GM12878 (cell line): ENCODE measurements at regions not wholly inside any gene's neighbourhood (a gene's known extent, or its start where the extent isn't known, plus 50 kb on each side); places are given as distances from the start of the nearest gene placed in this dataset.

Experiments used
- ATAC-seq: fragments of 200-7000 bp; cut with Tn5 transposase; 3 replicates; pipeline ENCODE4 v1.9.1; 2020; ENCODE audit warnings: mild to moderate bottlenecking, moderate library complexity
- BruUV-seq: library from RNA; stranded (reverse); fragments of 400-500 nt; replicated peaks from 2 replicates; lab custom pipeline; 2021; lab: Mats Ljungman, UMichigan
- CTCF ChIA-PET: fragments of 300-600 bp; sonication (Branson Sonifier 250); formaldehyde crosslinking; extraction: SDS; loops from one replicate; lab custom pipeline; 2021; ENCODE audit warnings: inconsistent platforms; lab: Yijun Ruan, JAX
- POLR2A ChIA-PET: fragments of 350-600 bp; formaldehyde crosslinking; extraction: SDS; loops from one replicate; lab custom pipeline; 2021; ENCODE audit warnings: inconsistent platforms; lab: Charles Lee
- RAD21 ChIA-PET: fragments of 300-600 bp; sonication (Branson Sonifier 250); formaldehyde crosslinking; loops from one replicate; lab custom pipeline; 2023; ENCODE audit warnings: antibody characterized with exemption; ENCODE audit not compliant: unreplicated experiment; lab: Charles Lee
- SMC1A ChIA-PET: fragments of 300-600 bp; sonication (Branson Sonifier 250); formaldehyde crosslinking; loops from one replicate; lab custom pipeline; 2023; ENCODE audit not compliant: unreplicated experiment, uncharacterized antibody; lab: Charles Lee
- DNase-seq: peaks from one replicate; pipeline ENCODE4 v3.0.0-alpha.2; 2011; ENCODE audit warnings: low read depth, low spot score
- FAIRE-seq: peaks from 3 replicates; lab custom pipeline; 2011; peaks lifted over from hg19 to GRCh38; lab: Jason Lieb, UNC
- H2AFZ ChIP-seq: 2 replicates; pipeline ENCODE4 v1.6.0; 2011; ENCODE audit warnings: low read depth, low read length, control low read depth; ENCODE audit not compliant: control insufficient read depth
- H3K27ac ChIP-seq: 2 replicates; pipeline ENCODE4 v1.5.1; 2011; ENCODE audit warnings: control low read depth; ENCODE audit not compliant: control insufficient read depth, insufficient read depth
- H3K27me3 ChIP-seq, 2 experiments: replicated peaks in 1 of 2; 2 replicates each; pipeline versions ENCODE4 v1.6.0 to v1.6.1; 2011; ENCODE audit warnings: low read length in 1 of 2; ENCODE audit not compliant: control insufficient read depth in 2 of 2, insufficient read depth in 2 of 2
- H3K36me3 ChIP-seq, 2 experiments: 2 replicates each; pipeline ENCODE4 v1.5.1; 2011; ENCODE audit warnings: low read length in 1 of 2; ENCODE audit not compliant: control insufficient read depth in 2 of 2, insufficient read depth in 2 of 2
- H3K4me1 ChIP-seq: 2 replicates; pipeline ENCODE4 v1.6.1; 2011; ENCODE audit warnings: mild to moderate bottlenecking, low read length, moderate library complexity, mixed read lengths; ENCODE audit not compliant: control insufficient read depth, insufficient read depth
- H3K4me2 ChIP-seq: 2 replicates; pipeline ENCODE4 v1.6.0; 2011; ENCODE audit warnings: control low read depth; ENCODE audit not compliant: control insufficient read depth, insufficient read depth
- H3K4me3 ChIP-seq: fragments of 200-600 bp; sonication (generic); 2 replicates; pipeline ENCODE4 v1.5.1; 2016
- H3K79me2 ChIP-seq: 2 replicates; pipeline ENCODE4 v1.6.0; 2011; ENCODE audit warnings: low read length; ENCODE audit not compliant: control insufficient read depth, insufficient read depth
- H3K9ac ChIP-seq: 2 replicates; pipeline ENCODE4 v1.8.0; 2011; ENCODE audit warnings: low read length, control low read depth, mixed read lengths; ENCODE audit not compliant: control insufficient read depth, insufficient read depth
- H3K9me3 ChIP-seq: replicated peaks from 3 replicates; pipeline ENCODE4 v1.5.1; 2011; ENCODE audit warnings: mild to moderate bottlenecking, low read length; ENCODE audit not compliant: control insufficient read depth, insufficient read depth
- H4K20me1 ChIP-seq: 2 replicates; pipeline ENCODE4 v1.6.0; 2011; ENCODE audit not compliant: control insufficient read depth, insufficient read depth
- CTCF ChIP-seq, 3 experiments: IDR thresholded peaks in 2 of 3; conservative IDR thresholded peaks in 1 of 3; 2 replicates each; pipeline ENCODE4 v1.5.1; 2011; ENCODE audit warnings: low read depth in 3 of 3, low read length in 3 of 3, mild to moderate bottlenecking in 3 of 3, control low read depth in 2 of 3, moderate library complexity in 2 of 3, inconsistent platforms in 1 of 3, mixed read lengths in 1 of 3; ENCODE audit not compliant: control insufficient read depth in 2 of 3, insufficient read depth in 1 of 3; ENCODE audit errors: extremely low read depth in 1 of 3
- HDAC6 ChIP-seq: fragments of 200-600 bp; sonication (generic); IDR thresholded peaks from one replicate; pipeline ENCODE4 v1.8.0; 2017; ENCODE audit warnings: antibody characterized with exemption; ENCODE audit not compliant: unreplicated experiment
- IKZF1 ChIP-seq: fragments of 450-650 bp; conservative IDR thresholded peaks from 2 replicates; pipeline ENCODE4 v1.6.1; 2017; ENCODE audit warnings: antibody characterized with exemption, mild to moderate bottlenecking
- RAD21 ChIP-seq: IDR thresholded peaks from 2 replicates; pipeline ENCODE4 v1.6.1; 2011; ENCODE audit warnings: mild to moderate bottlenecking, low read depth, low read length, moderate library complexity; ENCODE audit not compliant: insufficient read depth
- YY1 ChIP-seq: IDR thresholded peaks from 2 replicates; pipeline ENCODE4 v1.6.1; 2011; ENCODE audit warnings: low read depth, mild to moderate bottlenecking, low read length
- WGBS: methylation state at CpG from one replicate; pipeline ENCODE4 v1.1.6; 2016; ENCODE audit warnings: low lambda C conversion rate; ENCODE audit not compliant: insufficient replicate concordance, insufficient coverage; ENCODE audit errors: missing lambda C conversion rate; 5-methylcytosine and 5-hydroxymethylcytosine counted together
- in situ Hi-C: fragments of 300-500 bp; cut with MboI; formaldehyde crosslinking; loops from 9 replicates; pipeline ENCODE4 v1.14.3; 2018; ENCODE audit warnings: mixed read lengths
- intact Hi-C: fragments of 100-400 bp; cut with micrococcal nuclease; formaldehyde crosslinking; loops from one replicate; pipeline ENCODE4 v1.14.2; 2022; ENCODE audit not compliant: unreplicated experiment

- BruUV-seq, result no TSS peak
- peak; percentile 65 for ATAC-seq
Measured at GRCh38 chr6:141077355-141078333, 1055.1 kb upstream of the GJE1 start.

More at GRCh38 chr6:141077355-141078333, 1055.1 kb upstream of the GJE1 start:
- Histone ChIP-seq H3K4me2 (no peak overlapping the region), H3K4me3 (no peak overlapping the region), H3K4me1 (no peaks in the 10 kb centered on the region), H3K27me3 (no peaks in the 10 kb centered on the region), H2AFZ (no peak overlapping the region), H3K9me3 (no peaks in the 10 kb centered on the region), H4K20me1 (no peaks in the 10 kb centered on the region), H3K9ac (no peak overlapping the region), H3K27ac (no peak overlapping the region), H3K79me2 (no peaks in the 10 kb centered on the region), H3K36me3 (no peaks in the 10 kb centered on the region)
- no peak; the same call in 1 of the 2 replicates for TF ChIP-seq IKZF1
- 0 out of 2 replicates have a peak, but pooled peaks have one; percentile 27 for TF ChIP-seq YY1
- TF ChIP-seq HDAC6, result no peak
- peak; percentile 9 to 23 (median 13); a peak in 3 of 6 replicates for TF ChIP-seq CTCF (IDR thresholded peaks at IDR 0.05 in 2 of 3, conservative IDR thresholded peaks at IDR 0.05 in 1 of 3; ENCODE audit: control insufficient read depth in 2 of 3, extremely low read depth in 1 of 3, insufficient read depth in 1 of 3, low read depth in 3 of 3, low read length in 3 of 3)
- TF ChIP-seq RAD21, result peak; percentile 49
- ChIA-PET RAD21 (no interaction called here), CTCF (interaction anchor here (0.6 to 1.4 kb wide), 4 partner anchors 8 to 792 kb away, joined by 3 to 6 read pairs (median 4); no protein-coding TSS in a partner anchor), POLR2A (no interaction called here), SMC1A (interaction anchor here (0.5 to 1.3 kb wide), 3 partner anchors 13 to 390 kb away, joined by 3 to 4 read pairs (median 3); no protein-coding TSS in a partner anchor)
- in situ Hi-C loops (no loop called here), intact Hi-C loops (no loop called here)
- FAIRE-seq (no peak), DNase-seq (no peak)
- 31% methylated on average over 8 of the region's 8 CpGs for WGBS
